WI38 (cell line): ENCODE measurements at regions not wholly inside any gene's neighbourhood (a gene's known extent, or its start where the extent isn't known, plus 50 kb on each side); places are given as distances from the start of the nearest gene placed in this dataset.
"Not testable (repeated sequence)": the region's sequence is repeated elsewhere in the genome, so short reads cannot be mapped to it uniquely, and the experiment has no call there.

Source experiments
- H3K4me3 ChIP-seq: 2 replicates; pipeline ENCODE4 v1.5.1; 2011; ENCODE audit warnings: low read depth, mild to moderate bottlenecking, control low read depth, low read length
- TF ChIP-seq, protein P1 (sequence below): IDR thresholded peaks from 2 replicates; pipeline ENCODE4 v1.5.1; 2012; ENCODE audit warnings: low read depth, mild to moderate bottlenecking, control low read depth, low read length

DNA sequence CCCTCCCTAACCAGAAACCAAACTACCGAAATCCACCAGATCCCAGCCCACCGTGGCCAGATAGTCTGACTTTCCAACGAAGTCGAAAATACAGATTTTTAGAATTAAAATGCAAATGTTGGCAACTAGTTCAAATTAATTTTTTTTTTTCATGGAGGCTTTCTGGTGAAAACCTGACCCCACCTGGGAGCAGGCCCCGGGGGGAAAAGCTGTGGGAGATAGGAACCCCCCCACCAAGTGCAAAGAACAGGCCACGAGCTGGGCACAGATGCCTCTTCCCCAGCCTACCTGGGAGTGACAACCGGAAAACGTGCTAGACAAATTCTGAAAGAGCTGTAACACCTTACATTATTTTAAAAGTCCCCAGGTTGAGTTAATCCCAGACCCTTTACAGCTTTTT lies 333.8 kb downstream of the PREX1 start:
- H3K4me3 ChIP-seq: no peak overlapping the region
- TF ChIP-seq, protein P1, sequence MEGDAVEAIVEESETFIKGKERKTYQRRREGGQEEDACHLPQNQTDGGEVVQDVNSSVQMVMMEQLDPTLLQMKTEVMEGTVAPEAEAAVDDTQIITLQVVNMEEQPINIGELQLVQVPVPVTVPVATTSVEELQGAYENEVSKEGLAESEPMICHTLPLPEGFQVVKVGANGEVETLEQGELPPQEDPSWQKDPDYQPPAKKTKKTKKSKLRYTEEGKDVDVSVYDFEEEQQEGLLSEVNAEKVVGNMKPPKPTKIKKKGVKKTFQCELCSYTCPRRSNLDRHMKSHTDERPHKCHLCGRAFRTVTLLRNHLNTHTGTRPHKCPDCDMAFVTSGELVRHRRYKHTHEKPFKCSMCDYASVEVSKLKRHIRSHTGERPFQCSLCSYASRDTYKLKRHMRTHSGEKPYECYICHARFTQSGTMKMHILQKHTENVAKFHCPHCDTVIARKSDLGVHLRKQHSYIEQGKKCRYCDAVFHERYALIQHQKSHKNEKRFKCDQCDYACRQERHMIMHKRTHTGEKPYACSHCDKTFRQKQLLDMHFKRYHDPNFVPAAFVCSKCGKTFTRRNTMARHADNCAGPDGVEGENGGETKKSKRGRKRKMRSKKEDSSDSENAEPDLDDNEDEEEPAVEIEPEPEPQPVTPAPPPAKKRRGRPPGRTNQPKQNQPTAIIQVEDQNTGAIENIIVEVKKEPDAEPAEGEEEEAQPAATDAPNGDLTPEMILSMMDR: no peak

DNA sequence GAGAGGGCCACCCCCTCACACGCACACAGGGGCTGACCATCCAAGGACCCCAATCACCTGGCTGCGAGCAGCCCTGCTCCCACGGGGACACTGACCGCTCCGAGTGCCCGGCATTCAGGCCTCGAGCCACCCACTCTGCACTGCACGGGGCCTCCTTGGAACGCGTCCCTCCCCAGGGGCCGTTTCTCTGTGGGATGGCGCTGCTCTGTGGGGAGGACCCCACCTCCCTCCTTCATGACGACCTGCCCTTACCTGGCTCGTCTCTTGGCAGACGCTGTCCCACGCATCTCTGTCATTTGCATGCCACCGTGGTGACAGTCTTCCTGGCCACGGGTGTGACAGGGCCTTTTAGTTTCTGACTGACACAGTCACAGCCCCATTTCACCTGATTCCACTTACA lies 334.5 kb downstream of the PREX1 start:
- H3K4me3 ChIP-seq: not testable (repeated sequence)

DNA sequence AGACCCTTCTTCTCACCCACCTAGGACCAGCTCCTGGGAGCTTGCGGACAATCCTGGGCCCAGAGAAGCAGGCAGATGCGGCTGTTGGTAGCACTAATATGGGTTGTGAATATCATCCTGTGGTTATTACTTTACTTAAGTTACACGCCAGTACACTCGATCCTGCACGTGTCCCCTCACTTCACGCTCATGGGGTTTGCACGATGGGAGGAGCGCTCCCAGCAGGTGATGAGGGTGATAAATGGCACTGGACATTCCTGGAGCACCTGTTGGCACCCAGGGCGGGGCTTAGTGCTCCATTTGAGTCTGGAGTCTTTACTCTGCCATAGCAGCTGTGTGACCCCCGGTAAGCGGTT lies 335.1 kb downstream of the PREX1 start:
- no peak overlapping the region for H3K4me3 ChIP-seq

DNA sequence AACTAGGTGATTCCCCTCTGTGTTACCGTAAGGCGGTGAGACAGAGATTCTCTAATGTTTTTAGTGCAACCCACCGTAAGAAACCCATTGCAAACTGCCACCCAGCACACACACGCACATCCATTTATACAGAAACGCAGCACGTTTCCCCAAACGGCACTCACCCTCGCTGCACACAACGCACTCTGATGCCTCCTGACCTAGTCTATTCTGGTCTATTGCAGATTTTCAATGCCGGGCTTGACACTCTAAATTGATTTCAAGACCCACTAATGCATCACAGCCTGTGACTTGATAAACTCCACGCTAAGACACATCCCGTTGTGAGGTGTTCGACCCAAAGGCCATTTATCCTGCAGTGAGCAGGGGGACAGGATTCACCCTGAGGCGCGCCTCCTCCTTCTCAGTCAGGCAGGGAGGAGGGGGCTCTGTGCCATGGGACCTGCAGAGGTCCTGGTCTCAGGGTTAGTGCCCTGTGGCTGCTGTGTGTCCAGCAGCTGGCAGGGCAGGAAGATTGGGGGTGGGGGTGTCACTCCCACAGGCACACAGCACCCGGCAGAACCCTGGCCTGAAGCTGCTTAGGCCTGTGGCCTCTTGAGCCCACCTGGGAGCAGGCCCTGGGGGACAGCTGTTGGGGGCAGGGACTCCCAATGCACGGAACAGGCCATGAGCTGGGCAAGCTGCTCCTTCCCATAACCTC lies 335.6 kb downstream of the PREX1 start:
- no peak overlapping the region for H3K4me3 ChIP-seq
- TF ChIP-seq, protein P1: no peak

More for the DNA sequence above, 335.1 kb downstream of the PREX1 start:
- TF ChIP-seq, protein P1: no peak

DNA sequence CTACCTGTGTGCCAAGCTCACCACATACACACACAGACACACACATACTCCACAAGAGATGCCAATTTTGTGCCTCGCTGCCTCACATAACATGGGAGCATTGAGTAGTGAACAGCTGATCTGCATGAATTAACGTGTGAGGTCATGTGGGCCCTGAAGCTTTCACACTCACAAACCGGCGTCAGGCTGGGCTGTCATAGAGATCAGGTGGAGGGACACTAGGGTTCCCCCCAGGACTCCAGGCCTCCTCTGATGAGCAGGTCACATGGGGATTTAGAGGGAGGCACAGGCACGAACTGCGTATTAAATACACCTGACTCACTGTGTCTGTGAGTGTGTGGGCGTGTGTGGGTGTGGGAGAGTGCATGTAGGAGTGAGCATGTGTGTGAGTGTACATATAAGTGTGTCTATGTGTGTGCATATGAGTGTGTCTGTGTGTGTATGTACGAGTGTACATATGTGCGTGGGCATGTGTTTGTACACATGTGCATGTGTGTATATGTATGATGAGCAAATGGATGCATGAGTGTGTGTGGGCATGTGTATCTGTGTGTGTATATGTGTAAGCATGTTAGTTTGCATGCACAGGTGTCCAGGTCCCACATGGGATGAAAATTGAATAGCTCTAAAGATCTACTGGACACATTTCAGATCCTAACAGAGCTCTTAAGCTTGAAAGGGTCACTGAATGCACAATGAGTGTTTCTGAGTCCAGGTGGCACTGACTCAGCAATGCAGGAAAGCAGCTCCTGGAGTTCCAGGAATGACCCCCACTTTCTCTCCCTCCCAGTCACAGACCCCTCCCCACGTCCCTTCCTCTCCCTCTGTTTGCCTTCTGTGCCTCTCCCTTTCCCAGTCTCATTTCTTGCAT lies 336.6 kb downstream of the PREX1 start:
- no peak overlapping the region for H3K4me3 ChIP-seq
- TF ChIP-seq, protein P1: no peak

DNA sequence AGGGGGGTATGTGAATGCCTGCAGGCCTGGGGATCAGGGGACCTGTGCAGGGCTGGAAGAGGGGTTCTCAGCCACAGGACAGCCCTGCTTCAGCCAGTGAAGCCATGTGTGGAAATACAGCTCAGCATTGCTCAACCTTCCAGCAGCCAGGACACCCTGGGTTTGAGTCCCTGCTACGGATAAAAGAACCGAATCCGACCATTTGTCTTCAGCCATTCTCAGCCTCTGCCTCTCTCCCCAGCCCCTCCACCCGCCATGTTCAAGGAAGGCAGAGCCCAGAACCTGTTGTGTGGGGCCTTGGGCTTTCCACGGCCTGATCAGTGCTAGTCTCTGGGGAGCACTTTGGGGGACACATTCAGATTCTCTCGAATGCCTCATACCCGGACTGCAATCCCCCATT lies 337.5 kb downstream of the PREX1 start:
- H3K4me3 ChIP-seq: not testable (repeated sequence)

DNA sequence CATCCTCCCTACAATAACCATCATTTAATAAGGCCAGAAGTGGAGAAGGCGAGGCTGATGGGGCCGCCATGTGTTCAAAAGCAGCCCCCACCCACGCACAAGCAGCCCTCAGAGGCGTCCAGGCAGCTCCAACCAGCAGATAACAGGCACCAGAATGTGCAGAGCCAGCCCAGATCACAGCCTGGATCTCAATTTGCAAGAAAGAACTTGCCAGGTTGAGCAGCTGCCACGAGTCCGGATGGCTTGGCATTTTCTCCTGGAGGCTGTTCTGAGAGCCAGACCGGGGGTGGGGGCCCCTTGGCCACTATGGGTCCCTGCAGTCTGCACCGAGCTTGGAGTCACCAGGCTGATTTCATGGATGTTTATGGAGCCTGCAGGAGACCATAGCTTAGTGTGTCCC lies 338.1 kb downstream of the PREX1 start:
- H3K4me3 ChIP-seq: no peak overlapping the region
- TF ChIP-seq, protein P1: no peak

DNA sequence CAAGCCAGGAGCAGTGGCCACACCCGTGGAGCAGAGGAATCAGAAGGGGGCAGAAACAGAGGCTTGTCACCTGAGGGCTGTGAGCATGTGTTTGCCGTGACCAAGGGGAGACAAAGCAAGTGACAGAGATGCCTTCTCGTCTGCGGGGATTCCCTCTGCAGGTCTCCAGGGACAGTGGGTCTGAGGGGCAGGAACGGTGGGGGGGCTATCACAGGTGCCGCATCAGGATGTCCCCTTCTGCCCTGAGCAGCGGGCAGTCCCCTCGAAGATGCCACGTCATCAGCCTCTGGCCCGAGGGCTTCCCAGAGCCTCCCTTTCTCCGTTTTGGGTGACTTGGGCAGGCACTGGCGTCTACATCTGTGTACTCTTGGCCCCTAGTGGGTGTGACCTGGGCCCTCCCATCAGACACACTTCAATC lies 338.7 kb downstream of the PREX1 start:
- TF ChIP-seq, protein P1: no peak
- no peak overlapping the region for H3K4me3 ChIP-seq

DNA sequence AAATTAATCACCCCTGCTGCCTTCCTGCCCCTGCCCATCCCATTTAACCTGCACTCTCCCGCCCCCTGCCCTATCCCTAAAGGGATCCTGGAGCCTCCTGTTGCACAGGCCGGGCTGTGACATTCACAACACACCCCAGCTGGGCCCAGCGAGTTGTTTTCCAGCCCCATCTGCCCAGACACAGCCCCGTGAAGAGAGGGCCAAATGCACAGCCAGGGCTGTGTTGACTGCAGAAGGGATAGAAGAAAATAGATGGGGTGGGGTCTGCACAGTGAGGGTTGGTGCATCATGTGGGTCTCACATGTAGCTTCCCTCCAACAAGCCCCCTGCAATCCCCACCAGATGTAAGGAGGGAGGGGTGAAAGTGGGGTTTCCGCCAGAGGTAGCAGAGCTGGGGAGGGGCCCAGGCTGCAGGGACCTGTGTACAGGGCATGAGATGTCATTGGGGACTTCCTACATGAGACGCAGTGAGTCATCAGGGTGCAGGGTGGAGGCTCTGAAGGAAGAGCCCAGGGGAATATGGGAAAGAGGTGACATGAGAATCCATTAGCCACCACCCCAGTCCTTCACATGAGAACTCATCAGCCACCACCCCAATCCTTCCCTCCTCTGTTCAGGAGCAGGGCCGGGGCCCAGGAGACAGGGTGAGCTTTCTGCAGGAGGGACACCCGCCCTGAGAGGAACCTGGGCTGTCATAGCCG lies 339.3 kb downstream of the PREX1 start:
- H3K4me3 ChIP-seq: not testable (repeated sequence)
